B cell (primary cell): ENCODE measurements at regions not wholly inside any gene's neighbourhood (a gene's known extent, or its start where the extent isn't known, plus 50 kb on each side); places are given as distances from the start of the nearest gene placed in this dataset.
"Not testable (repeated sequence)": the region's sequence is repeated elsewhere in the genome, so short reads cannot be mapped to it uniquely, and the experiment has no call there.

Experiments used
- EZH2 ChIP-seq: IDR thresholded peaks from 2 replicates; pipeline ENCODE4 v1.6.1; 2012; ENCODE audit warnings: borderline replicate concordance, low read depth, mild to moderate bottlenecking, moderate library complexity, low read length; ENCODE audit not compliant: insufficient read depth, poor library complexity, severe bottlenecking
- TF ChIP-seq, protein P1 (sequence below): fragments of 200-600 bp; IDR thresholded peaks from one replicate; pipeline ENCODE4 v1.8.0; 2022; ENCODE audit warnings: antibody characterized with exemption, mild to moderate bottlenecking

DNA sequence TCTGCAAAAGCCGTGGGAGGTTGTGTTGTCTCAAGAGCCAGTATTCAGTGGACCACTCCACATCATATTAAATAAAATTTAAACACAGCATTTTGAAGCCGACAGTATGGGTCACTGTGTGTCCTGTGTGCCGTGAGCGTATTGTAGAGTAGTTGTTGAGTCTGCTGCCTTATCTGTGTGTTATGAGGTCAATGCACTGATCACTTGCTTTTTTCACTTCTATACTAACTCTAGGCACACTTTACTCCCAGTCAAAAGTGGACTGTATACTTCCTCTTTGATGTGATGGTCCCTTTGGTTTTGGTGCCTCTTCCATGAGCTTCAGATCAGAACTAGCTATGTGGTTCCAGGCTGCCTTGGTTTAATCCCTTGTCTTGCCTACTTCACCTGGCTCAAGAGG, 84.3 kb downstream of the PPIAL4A start:
- TF ChIP-seq, protein P1, sequence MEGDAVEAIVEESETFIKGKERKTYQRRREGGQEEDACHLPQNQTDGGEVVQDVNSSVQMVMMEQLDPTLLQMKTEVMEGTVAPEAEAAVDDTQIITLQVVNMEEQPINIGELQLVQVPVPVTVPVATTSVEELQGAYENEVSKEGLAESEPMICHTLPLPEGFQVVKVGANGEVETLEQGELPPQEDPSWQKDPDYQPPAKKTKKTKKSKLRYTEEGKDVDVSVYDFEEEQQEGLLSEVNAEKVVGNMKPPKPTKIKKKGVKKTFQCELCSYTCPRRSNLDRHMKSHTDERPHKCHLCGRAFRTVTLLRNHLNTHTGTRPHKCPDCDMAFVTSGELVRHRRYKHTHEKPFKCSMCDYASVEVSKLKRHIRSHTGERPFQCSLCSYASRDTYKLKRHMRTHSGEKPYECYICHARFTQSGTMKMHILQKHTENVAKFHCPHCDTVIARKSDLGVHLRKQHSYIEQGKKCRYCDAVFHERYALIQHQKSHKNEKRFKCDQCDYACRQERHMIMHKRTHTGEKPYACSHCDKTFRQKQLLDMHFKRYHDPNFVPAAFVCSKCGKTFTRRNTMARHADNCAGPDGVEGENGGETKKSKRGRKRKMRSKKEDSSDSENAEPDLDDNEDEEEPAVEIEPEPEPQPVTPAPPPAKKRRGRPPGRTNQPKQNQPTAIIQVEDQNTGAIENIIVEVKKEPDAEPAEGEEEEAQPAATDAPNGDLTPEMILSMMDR, result not testable (repeated sequence)
- TF ChIP-seq EZH2, result not testable (repeated sequence)
